ENCODE measurements at regions not wholly inside any gene's neighbourhood (a gene's known extent, or its start where the extent isn't known, plus 50 kb on each side); places are given as distances from the start of the nearest gene placed in this dataset.

DNA sequence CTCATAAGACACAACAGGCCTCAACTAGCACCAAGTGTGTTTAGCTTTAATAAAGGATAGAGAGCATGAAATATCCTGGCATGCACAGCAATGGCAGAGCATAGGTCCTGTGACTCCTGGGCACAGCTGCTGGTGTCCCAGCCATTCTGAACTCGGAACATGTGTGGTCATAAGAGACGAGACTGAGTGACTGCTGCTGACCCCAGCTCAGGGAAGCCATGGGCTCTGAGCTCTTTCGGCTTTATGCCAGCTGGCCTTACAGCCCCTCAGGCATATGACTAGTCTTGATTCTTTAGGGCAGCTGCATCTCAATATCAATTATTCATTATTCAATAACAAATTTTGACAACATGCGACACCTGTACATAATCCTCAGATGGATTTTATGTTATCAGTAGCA is 62.4 kb upstream of the TOPAZ1 start:
- TF ChIP-seq, protein P1, sequence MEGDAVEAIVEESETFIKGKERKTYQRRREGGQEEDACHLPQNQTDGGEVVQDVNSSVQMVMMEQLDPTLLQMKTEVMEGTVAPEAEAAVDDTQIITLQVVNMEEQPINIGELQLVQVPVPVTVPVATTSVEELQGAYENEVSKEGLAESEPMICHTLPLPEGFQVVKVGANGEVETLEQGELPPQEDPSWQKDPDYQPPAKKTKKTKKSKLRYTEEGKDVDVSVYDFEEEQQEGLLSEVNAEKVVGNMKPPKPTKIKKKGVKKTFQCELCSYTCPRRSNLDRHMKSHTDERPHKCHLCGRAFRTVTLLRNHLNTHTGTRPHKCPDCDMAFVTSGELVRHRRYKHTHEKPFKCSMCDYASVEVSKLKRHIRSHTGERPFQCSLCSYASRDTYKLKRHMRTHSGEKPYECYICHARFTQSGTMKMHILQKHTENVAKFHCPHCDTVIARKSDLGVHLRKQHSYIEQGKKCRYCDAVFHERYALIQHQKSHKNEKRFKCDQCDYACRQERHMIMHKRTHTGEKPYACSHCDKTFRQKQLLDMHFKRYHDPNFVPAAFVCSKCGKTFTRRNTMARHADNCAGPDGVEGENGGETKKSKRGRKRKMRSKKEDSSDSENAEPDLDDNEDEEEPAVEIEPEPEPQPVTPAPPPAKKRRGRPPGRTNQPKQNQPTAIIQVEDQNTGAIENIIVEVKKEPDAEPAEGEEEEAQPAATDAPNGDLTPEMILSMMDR (IDR thresholded peaks at IDR 0.05 in 4 of 5, conservative IDR thresholded peaks at IDR 0.05 in 1 of 5): no peak
- TF ChIP-seq POLR2A (IDR thresholded peaks at IDR 0.05): no peak

All from gastrocnemius medialis (tissue), 4 donors.